ENCODE measurements at regions not wholly inside any gene's neighbourhood (a gene's known extent, or its start where the extent isn't known, plus 50 kb on each side); places are given as distances from the start of the nearest gene placed in this dataset.
A peak's percentile ranks its signal among the peaks of the same experiment; 100 is the strongest.

DNA sequence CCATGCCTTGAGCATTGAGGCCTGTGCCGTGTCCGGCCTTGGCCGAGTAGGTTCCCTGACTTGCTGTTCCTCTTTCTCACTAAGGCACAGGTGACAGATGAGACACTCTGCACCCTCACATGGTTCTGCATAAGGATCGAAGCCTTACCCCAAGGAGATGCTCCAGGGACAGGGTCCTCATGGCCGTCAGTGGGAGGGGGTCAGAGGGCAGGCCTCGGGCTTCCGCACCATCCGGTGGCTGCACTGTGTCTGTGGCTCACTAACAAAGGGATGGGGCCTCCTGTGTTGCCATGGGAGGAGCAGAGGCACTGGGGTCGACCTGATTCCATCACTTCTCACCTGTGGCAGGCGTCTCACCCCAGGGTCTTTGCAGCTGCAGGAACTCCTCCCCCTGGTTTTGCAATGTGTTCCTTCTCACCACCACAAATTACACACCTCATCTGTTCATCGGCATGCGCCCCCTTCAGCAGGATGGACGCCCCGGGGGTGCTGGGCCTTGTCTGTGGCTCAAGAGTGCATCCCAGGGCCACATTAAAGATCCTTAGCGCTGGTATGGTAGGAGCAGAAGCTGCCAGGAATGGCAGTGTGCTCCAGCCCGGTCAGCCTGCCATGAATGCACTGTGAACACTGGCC lies 113.3 kb upstream of the SOX1 start:
- DNase-seq = no peak

DNA sequence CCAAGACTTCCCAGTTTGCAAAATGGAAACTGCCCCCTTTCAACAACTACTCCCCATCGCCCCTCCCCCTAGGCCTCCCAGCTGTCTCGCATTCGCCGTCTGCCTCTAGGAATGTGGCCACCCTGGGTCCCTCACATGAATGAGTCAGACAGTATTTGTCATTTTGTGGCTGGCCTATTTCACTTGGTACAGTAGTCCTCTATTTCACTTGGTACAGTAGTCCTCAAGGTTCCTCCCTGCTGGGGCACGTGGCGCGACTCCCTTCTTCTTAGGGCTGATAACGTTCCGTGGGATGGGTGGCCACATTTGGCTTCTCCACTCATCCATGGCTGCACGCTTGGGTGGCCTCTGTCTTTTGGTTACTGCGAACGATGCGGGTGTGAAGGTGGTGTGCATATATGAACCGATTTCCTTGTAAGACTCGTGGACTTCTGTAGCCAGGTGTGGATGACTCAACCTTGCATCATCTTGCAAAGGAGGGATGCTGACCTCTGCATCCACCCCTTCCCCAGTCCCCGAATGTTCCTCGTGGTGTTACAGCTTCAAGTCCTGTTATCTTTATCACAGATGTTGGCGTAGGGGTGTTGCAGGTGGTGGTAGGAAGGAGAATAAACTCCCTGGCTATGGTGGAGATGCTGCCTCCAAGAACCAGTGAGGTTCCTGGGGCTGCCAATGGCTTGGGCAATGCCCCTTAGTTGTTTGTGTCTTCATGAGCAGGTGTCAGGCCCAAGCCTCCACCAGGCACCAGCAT lies 112.1 kb upstream of the SOX1 start:
- DNase-seq = no peak

DNA sequence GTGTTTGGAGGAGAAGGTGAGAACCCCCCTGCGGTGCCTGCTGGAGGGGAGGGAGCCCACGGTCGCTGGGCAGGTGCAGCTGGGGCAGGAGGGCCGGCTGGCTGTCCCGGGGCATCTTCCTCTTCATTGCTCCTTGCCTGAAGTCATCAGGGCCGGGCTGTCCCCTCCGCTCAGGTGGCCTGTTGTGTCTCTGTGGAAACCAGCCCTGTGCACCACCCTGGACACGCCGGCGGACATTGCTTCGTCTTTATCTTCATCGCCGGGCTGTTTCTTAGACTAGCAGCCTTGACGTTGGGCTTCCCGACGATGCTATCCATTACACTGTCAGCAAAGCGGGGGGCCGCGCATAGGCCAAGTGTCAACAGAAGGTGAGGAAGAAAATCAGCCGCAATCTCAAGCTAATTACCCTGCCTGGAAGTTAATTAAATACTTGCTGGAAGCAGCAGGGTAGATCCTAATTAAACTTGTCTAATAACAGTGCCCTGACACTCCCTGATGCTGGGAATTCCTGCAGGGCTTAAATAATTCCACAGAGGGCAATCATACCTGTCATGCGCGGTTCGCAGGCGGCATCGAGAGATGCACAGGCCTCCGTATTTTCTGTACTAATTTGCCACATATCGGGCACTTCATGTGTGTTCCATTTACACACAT lies 111.4 kb upstream of the SOX1 start:
- DNase-seq = no peak

DNA sequence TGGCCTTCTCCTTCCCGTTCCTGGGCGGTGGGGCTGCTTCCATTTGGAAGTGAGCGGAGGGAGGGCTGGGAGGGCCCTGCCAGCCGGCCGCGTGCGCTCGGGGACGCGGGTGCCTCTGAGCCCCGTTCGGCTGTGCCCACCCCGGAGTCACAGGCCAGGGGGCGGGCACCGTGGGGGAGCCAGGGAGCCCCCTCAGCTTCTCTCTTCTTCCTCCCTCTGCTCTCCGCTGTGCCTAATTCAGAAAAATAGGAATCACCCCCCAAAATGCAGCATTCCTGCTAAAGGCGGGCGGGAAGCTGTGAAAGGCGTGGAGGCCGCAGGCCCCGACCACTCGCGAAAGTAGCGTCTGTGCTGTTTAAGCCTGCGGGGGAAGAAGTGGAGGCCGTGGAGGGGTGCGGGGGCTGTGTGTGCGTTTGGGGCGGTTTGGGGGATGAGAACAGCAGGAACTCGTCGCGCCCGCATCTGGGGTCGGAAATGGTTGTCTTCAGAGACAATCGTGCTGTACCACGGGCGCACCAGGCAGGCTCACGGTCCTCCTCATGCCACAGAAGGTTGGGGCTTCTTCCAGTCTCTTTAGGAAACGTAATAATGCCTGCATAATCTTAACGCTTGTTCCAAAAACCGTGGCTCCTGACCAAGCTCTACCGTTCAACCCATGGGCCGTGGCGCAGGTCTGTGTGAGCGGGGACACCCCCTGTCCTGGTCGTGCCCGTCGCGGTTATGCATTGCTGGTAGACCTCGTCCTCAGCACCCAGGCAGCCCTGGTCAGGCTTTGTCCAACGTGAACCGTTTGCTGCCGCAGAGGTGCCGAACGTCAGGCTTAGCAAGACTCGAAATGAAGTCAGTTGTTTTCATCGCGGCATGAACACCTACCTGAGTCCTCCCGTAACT lies 110.4 kb upstream of the SOX1 start:
- no peak for DNase-seq

DNA sequence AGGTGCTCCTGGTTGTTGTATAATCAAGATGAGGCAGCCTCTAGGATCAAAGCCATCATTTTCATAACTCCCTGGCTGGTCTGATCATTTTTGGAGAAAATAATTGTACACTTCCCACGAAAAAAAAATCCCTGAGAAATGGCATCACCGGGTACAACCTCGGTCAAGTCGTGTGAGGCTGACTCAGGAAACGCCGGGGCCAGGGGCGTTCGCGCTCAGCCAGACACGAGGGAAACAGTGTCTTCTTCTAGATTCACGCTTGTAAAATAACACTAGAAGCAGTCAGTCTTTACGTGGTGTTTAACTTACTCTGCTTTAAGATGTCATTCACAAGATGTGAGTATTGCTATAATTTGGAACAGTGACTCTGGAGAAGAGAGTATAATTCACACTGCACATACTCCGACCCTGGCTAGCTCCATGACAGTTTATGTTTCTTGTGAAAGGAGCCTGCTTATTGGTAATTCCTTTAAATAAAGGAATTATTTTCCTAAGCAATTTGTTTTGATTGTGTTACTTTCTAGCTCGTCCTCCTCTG lies 109.0 kb upstream of the SOX1 start:
- no peak for DNase-seq

DNA sequence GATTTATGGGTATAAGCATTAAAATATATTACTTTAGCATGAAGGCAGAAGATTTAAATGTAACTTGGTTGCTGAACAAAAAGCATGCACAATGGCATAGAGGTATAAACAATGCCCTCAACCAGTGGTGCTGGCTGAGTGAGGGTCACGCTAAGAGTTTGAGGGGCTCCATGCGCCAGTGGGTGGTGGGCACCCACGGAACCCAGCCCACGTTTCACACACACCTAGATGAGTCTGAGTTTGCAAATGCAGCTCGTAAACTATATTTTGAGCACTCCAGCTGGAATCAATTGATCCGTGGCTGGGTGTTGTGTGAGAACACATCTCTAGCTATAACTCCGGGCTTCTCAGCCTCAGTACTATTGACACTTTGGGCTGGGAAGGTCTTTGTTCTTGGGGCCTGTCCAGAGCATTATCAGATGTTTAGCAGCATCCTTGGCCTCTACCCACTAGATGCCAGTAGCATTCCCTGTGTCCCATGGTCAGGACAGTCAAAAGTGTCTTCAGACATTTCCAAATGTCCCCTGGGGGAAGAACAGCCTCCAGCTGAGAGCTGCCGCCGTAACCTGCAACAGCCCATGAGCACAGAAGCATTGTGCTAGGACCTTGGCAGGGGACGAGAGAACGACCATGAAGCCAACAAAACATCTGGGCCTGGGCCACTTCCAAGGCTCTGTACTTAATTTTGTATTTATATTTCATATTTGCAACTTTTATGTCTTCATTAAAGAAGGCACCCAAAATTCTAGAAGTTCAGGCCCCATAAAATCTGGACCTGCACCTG lies 108.1 kb upstream of the SOX1 start:
- no peak for DNase-seq

DNA sequence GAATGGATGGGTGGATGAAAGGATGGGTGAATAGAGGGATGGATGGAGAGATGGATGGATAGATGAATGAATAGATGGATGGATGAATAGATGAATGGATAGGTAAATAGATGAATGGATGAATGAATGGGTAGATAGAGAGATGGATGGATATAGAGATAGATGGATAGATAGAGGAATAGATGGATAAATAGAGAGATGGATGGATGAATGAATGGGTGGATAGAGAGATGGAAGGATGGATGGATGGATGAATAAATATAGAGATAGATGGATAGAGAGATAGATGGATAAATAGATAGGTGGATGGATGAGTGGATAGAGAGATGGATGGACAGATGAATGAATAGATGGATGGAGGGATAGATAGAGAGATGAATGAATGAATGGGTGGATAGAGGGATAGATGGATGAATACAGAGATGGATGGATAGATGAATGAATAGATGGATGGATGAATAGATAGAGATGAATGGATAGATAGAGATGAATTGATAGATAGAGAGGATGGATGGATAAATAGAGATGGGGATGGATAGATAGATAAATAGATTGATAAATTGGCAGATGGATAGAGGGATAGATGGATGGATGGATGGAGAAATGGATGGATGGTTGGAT lies 106.7 kb upstream of the SOX1 start:
- no peak for DNase-seq

DNA sequence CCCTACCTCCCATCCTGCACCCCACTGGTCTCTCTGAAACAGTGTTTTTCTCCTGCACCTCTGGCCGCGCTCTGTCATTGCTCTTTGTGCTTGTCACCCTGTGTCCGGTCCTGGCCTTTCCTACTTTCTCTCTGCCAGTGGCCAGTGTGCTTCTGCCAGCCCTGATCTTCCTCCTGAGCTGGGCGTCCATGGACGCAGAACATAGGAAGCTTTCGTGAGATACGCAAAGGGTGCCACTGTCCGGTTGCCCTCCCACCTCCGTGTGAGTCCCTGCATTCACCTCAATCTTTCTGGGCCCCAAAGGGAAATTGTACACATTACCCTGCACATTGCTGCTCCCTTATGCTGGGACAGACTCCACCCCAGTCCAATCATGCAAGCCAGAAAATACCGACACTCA lies 105.7 kb upstream of the SOX1 start:
- no peak for DNase-seq

DNA sequence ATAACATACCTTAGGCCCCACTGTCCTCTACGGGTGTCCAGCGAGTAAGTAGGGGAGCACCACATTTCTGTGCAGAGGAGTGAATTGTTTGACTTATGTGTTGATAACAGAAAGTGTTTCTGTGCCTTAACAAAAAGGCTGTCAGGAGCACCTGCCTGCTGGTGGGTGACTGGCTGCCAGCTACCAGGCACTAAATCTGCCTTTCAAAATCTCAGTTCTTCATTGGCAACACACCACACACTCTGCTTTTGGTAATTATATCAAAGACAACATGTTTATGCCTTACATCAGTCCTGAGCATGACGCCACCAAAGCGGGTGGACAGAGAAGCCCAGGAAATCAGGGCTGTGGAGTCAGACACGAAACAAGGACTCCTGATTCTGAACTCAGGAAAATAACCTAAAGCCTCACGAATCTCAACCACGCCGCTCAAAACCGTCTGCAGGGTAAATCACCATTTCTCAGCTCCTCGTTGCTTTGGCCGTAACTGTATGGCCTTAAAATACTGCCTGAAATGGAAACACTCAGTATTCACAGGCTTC lies 105.2 kb upstream of the SOX1 start:
- no peak for DNase-seq

DNA sequence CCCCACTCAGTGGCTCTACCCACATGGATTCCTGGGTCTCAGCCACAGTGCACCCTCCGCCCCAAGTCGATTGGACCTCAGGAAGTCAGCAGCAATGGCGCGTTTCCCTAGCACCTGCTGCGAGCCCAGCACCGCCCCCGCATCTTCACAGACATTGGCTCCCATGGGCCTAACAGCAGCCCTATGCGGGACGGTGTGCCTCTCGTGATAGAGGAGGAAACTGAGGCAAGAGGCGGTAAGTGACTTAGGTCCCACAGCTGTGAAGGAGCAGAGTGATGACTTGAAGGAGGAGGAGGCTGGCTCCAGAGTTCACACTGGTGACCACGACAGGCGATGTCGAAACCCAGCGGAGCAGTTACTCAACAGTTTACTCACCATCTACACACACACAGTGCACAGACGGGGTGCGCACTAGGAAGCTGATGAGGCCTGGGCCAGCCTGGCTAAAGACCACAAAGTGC lies 104.5 kb upstream of the SOX1 start:
- no peak for DNase-seq

DNA sequence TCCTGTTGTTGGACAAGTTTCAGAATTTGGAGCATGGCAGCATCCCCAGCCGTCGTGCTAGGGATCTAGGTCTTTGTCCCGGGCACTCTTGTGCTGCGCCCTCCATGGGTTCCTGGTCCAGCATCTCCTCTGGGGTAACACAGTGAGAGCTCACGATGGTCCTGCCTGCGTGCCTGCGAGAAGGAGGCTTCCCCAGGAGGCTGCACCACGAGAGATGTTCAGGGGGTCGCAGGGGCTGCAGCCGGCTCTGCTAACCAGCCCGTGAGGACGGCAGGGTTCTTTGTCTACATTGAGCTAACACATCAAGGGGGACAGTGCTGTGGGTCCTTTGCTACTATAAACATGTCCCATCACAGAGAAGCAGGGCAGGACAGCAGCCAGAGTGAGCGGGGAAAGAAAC lies 103.9 kb upstream of the SOX1 start:
- DNase-seq = no peak

DNA sequence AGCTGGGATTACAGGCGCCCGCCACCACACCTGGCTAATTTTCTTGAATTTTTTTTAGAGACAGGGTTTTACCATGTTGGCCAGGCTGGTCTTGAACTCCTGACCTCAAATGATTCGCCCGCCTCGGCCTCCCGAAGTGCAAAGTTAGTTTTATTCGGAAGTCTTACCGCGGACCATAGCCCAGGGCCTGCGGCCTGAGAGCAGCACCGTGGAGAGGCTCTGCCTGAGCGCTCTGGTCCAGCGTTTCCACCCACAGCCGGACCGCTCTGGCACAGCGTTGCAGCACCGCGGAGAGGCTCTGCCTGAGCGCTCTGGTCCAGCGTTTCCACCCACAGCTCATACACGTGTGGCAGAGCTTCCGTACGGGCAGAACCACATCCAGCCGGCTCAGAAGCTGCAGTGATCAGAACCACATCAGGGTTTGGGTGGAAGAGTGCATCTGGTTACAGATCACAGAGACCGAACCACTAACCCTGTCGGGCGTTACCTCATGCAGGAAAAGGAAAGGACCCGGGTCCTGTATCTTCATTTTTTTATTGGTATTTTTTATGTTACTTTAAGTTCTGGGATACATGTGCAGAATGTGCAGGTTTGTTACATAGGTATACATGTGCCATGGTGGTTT lies 102.4 kb upstream of the SOX1 start:
- DNase-seq = no peak

DNA sequence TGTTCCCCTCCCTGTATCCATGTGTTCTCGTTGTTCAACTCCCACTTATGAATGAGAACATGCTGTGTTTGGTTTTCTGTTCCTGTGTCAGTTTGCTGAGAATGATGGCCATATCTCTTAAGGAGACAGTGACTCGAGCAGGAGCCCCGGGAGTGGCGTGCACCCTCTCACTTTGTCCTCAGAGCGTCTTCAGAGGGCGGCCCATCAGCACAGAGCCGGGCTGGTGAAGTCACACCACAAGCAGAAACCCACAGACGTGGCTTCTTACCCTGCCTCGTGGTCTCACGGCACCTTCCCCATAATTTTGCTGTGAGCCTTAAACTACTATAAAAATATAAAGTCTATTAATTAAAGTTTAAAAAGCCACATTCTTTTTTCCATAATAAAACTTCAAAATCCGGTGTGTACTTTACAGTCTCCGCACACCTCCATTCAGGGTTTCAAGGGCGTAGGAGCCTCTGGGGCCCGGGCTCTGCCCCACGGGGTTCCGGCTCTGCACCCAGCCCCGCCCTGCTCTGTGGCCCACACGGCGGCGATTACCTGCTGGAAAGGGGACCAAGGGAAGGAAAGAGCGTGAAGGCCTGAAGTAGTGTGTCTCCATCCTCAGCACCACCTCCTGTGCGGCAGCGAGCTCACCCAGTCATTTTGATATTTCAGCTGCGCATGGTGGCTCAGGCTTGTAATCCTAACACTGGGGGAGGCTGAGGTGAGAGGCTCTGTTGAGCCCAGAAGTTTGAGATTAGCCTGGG lies 101.3 kb upstream of the SOX1 start:
- DNase-seq = no peak

DNA sequence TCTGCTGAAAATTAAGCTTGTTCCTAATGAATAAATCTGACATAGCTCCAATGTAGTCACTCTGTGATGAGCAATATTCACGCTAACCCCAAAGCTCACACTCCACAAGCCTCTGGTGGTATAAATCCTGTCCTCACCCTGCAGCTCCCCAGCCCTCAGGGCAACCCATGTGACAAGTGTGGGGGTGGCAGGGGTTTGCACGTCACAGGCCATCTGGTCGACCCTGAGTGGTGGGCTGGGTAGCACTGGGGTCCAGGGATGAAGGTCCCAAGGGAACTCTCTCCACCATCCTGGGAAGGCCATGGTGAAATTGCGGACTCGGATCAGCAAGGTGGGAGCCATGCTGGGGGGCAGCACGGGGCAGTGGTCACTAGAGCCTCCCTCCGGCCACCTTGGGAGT lies 100.0 kb upstream of the SOX1 start:
- no peak for DNase-seq

DNA sequence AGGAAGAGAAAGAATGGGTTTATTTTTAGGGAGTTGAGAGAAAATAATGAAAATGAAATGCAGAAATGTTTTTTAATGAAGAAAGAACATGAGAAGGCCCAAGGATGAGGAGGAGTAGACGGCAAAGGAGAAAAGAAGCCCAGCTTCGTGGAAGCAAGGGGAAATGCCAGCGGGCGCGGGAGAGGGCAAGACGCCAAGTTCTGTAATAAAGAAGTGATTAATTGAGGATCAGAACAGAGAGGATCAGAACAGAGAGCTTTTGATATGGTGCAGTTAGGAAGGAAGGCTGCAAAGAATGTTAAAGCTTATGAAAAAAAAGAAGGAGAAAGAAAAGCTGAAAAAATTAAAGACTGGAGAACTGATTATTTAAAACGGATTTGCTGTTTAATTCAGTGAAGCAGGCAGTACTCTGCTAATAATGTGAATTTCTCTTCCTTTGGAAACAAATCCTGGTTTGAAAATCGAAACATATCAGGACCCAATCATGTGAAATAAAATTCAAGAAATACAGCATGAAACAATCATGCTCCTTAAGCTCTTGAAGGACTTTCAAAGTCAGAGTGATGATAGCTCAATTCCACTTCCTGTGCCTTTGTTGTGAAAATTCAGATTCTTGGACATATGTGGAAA lies 99.3 kb upstream of the SOX1 start:
- DNase-seq = peak; percentile 9

DNA sequence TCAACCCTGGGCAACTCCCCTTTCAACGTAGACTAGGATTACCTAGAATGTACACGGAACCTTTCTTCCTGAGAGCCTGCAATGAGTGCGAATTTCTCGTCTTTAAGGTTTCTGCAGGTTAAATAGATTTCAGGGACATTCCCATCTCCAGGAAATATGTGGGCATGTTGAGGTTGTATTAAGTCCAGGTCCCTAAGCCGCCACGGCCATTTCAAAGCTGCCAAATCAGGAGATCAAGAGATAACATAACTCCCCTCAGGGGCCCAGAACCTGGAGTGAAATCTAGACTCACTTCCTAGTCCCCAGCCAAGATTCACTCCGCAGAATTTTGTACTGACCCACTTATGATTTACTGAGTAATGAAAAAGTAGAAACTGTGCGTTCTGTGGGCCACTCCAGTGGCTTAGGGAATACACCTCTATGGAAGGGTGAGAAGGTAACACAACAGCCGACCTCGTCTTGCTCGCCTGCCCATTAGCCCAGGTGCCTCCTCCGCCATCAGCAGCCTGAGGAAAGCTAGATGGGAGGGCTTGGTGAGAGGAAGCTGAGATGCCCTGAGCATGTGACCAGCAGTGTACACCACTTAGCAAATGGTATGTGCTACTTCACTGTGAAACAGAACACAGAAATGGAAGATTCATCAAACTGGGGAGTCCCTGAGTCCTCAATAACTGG lies 98.5 kb upstream of the SOX1 start:
- DNase-seq = no peak

DNA sequence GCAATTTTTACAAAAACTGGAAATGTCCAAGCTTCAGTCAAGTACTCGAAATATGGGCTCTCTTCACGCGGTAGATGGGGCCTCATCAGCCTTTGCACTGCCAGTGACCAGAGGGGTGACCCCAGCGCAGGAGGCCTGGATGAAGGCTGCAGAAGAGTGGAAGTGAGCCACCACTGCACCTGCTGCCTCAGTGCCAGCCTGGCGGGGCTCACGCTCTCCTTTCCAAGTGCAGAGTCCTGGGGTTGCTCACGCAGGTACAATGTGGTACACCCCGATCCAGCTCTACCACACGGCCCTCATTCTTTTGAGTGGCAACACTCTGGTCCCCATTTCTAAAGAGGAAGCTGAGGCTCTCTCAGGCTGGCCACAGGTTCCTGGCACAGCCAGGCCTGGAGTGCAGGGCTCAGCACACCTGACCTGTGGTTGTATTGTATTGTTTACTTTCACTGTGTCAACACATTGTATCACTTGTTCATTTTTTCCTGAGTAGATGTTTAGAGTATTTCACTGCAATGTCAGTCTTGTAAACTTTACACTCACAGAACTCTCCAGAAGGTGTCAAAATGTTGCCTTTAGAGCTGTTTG lies 97.3 kb upstream of the SOX1 start:
- DNase-seq = no peak
